Gastrocnemius medialis (tissue), 4 donors: ENCODE measurements at regions not wholly inside any gene's neighbourhood (a gene's known extent, or its start where the extent isn't known, plus 50 kb on each side); places are given as distances from the start of the nearest gene placed in this dataset.

ENCODE experiments used
- ATAC-seq, 2 donors: fragments of 150-250 bp; one replicate each; pipeline ENCODE4 v1.9.1; 2016
- DNase-seq, 2 donors: peaks; one replicate each; pipeline ENCODE4 v3.0.0-alpha.2; 2019
- H3K27ac ChIP-seq, 4 donors: fragments of 200-600 bp; sonication (generic); 1 replicate in 1 of 4; 2 replicates in 3 of 4; pipeline ENCODE4 v1.5.1; 2016 to 2018; ENCODE audit warnings: mild to moderate bottlenecking in 2 of 4, moderate library complexity in 1 of 4
- H3K27me3 ChIP-seq, 3 donors: fragments of 200-600 bp; sonication (generic) in 2 of 3; 1 replicate in 1 of 3; 2 replicates in 2 of 3; pipeline versions ENCODE4 v1.5.1 to v1.6.0; 2016 to 2019; ENCODE audit warnings: mild to moderate bottlenecking in 1 of 3, moderate library complexity in 1 of 3
- H3K36me3 ChIP-seq, 2 donors: fragments of 200-600 bp; sonication (generic) in 1 of 2; one replicate each; pipeline ENCODE4 v1.5.1; 2017 to 2018
- H3K4me1 ChIP-seq, 2 donors: fragments of 200-600 bp; sonication (generic) in 1 of 2; one replicate each; pipeline ENCODE4 v1.5.1; 2016 to 2017; ENCODE audit warnings: mild to moderate bottlenecking in 2 of 2
- H3K4me3 ChIP-seq, 4 donors: fragments of 200-600 bp; sonication (generic) in 3 of 4; 1 replicate in 1 of 4; 2 replicates in 3 of 4; pipeline ENCODE4 v1.5.1; 2016 to 2019; ENCODE audit warnings: mild to moderate bottlenecking in 2 of 4
- H3K9me3 ChIP-seq, 3 donors: fragments of 200-600 bp; sonication (generic) in 2 of 3; 1 replicate in 1 of 3; 2 replicates in 2 of 3; pipeline ENCODE4 v1.5.1; 2016 to 2019
- POLR2A ChIP-seq, 2 donors: fragments of 450-650 bp; IDR thresholded peaks; one replicate each; pipeline ENCODE4 v1.6.1; 2017; ENCODE audit warnings: antibody characterized with exemption in 2 of 2, mild to moderate bottlenecking in 2 of 2, moderate library complexity in 2 of 2
- in situ Hi-C, 4 donors: fragments of 200-750 bp; cut with MboI; loops; one replicate each; pipeline versions ENCODE4 v1.15.0 to v1.8.0; 2017; ENCODE audit warnings: low sequenced_read_pairs in 4 of 4
- intact Hi-C: fragments of 100-400 bp; cut with DNase I; formaldehyde crosslinking; loops from one replicate; pipeline ENCODE4 v1.15.1; 2023; ENCODE audit warnings: low total_unique reads
- TF ChIP-seq, protein P1 (sequence below), 5 experiments: fragments of 450-650 bp in 3 of 5; fragments of 200-600 bp in 2 of 5; sonication (generic) in 2 of 5; IDR thresholded peaks in 4 of 5; conservative IDR thresholded peaks in 1 of 5; 1 replicate in 4 of 5; 2 replicates in 1 of 5; pipeline ENCODE4 v1.5.1; 2016 to 2019; ENCODE audit warnings: antibody characterized with exemption in 5 of 5, mild to moderate bottlenecking in 3 of 5, moderate library complexity in 3 of 5

DNA sequence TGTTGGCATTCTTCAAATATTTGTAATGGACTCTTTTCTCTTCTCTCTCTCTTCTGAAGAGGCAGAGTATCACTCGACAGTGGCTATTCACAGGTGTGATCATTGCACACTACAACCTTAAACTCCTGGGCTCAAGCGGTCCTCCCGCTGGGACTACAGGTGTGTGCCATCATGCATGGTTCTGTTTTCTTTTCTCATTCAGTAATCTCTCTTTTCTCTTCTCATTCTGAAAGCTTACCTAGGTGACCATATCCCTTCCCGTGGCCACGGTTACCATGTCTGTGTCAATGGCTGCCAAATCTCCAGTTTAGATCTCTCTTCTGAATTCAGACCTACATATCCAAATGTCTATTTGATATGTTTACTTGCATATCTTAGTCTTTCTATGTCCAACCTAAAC is 96.3 kb downstream of the SOX2 start:
- intact Hi-C loops (no loop called here), in situ Hi-C loops (no loop called here)
- no peak for ATAC-seq
- no peak for DNase-seq
- no peaks in the 10 kb centered on the region for H3K9me3 ChIP-seq
- no peak overlapping the region for H3K27ac ChIP-seq
- no peak for TF ChIP-seq POLR2A (IDR thresholded peaks at IDR 0.05)
- TF ChIP-seq, protein P1, sequence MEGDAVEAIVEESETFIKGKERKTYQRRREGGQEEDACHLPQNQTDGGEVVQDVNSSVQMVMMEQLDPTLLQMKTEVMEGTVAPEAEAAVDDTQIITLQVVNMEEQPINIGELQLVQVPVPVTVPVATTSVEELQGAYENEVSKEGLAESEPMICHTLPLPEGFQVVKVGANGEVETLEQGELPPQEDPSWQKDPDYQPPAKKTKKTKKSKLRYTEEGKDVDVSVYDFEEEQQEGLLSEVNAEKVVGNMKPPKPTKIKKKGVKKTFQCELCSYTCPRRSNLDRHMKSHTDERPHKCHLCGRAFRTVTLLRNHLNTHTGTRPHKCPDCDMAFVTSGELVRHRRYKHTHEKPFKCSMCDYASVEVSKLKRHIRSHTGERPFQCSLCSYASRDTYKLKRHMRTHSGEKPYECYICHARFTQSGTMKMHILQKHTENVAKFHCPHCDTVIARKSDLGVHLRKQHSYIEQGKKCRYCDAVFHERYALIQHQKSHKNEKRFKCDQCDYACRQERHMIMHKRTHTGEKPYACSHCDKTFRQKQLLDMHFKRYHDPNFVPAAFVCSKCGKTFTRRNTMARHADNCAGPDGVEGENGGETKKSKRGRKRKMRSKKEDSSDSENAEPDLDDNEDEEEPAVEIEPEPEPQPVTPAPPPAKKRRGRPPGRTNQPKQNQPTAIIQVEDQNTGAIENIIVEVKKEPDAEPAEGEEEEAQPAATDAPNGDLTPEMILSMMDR (IDR thresholded peaks at IDR 0.05 in 4 of 5, conservative IDR thresholded peaks at IDR 0.05 in 1 of 5), result no peak
- no peaks in the 10 kb centered on the region for H3K4me1 ChIP-seq
- H3K4me3 ChIP-seq, result no peak overlapping the region
- no peaks in the 10 kb centered on the region for H3K36me3 ChIP-seq
- no peaks in the 10 kb centered on the region for H3K27me3 ChIP-seq

DNA sequence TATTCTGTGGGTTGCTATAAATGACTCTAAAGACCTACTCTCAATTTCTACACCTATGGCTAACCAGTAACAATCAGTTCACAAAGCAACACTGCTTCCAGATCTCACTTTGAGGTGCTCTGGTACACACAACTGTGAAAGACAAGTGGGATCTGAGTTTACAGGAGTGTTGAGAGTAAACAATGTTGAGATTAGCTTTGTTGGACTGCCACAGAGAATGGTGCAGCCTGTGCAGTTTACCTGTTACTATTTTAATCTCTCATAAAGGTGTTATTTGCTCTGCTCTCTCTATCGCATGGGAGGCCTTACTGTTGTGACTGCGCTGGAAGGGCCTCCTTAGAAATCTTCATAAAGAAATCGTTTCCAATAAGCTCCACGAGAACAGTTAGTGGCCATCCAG is 112.0 kb downstream of the SOX2 start:
- intact Hi-C loops, result no loop called here
- Histone ChIP-seq H3K4me3 (no peak overlapping the region), H3K4me1 (no peaks in the 10 kb centered on the region), H3K27ac (no peak overlapping the region), H3K36me3 (no peaks in the 10 kb centered on the region), H3K9me3 (no peaks in the 10 kb centered on the region), H3K27me3 (no peaks in the 10 kb centered on the region)
- TF ChIP-seq, protein P1 (IDR thresholded peaks at IDR 0.05 in 4 of 5, conservative IDR thresholded peaks at IDR 0.05 in 1 of 5), result no peak
- TF ChIP-seq POLR2A (IDR thresholded peaks at IDR 0.05), result no peak
- in situ Hi-C loops, result no loop called here
- ATAC-seq, result no peak
- DNase-seq, result no peak

DNA sequence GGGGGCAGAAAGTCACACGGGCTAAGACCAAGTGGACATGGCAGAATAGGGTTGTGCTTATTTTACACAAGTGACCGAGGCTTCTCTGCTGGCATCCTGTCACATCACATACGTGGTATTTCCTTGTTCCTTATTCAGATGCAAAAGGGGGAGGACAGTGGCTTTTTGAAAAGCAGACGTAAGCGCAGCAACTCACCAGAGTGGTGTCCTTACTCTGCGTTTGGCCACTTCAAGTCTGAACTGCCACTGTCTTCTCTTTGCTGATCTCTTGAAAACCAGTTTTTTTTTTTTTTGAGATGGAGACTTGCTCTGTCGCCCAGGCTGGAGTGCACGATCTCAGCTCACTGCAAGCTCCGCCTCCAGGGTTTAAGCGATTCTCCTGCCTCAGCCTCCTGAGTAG is 113.2 kb downstream of the SOX2 start:
- Histone ChIP-seq H3K36me3 (no peaks in the 10 kb centered on the region), H3K9me3 (no peaks in the 10 kb centered on the region), H3K4me3 (no peak overlapping the region), H3K27me3 (no peaks in the 10 kb centered on the region), H3K4me1 (no peaks in the 10 kb centered on the region), H3K27ac (no peak overlapping the region)
- no peak for ATAC-seq
- no peak for TF ChIP-seq POLR2A (IDR thresholded peaks at IDR 0.05)
- TF ChIP-seq, protein P1 (IDR thresholded peaks at IDR 0.05 in 4 of 5, conservative IDR thresholded peaks at IDR 0.05 in 1 of 5), result no peak
- intact Hi-C loops (no loop called here), in situ Hi-C loops (no loop called here)
- DNase-seq, result no peak

DNA sequence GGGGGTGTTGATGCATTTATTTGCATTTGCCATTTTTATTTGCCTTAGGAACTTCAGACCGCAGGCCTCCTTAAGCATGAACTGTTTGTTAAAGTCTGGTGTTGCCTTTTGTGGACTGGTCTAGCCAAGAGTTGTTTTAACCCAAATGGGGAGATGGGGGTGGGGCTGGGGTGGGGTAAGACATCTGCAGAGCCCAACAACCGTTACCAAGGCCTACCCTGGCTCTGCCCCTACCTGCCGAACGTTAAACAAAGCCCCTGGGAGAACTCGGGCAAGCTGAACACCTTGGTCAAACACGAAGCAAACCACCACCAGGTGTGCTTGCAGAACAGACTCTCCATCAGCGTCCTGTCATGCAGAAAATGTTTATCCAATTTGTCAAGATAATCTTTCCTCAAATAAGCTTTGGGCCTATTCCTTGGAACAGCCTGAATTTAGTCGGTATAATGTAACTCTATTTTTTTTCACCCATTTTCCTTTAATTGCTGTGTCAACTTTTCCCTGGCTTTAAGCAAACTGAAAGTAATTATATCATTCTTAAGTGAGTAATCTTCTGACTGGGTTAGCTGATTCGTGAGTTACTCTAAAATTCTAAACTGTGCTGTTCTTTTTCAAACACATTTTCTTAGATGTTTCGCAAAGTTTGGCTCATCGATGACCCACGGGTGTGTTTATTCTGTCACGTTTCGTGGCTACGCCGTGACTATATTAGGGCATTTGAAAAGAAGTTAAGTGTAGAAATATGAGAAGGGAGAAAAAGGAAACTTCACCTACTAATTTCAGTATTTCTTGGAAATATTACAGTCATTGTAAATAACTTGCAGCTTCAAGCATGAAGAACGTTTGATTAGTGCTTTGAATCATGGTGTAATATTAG is 127.6 kb downstream of the SOX2 start:
- TF ChIP-seq, protein P1 (IDR thresholded peaks at IDR 0.05 in 4 of 5, conservative IDR thresholded peaks at IDR 0.05 in 1 of 5), result no peak
- no peak for TF ChIP-seq POLR2A (IDR thresholded peaks at IDR 0.05)
- no peak for DNase-seq
- Histone ChIP-seq H3K4me3 (no peak overlapping the region), H3K27ac (no peak overlapping the region), H3K27me3 (no peaks in the 10 kb centered on the region), H3K4me1 (no peaks in the 10 kb centered on the region), H3K9me3 (no peaks in the 10 kb centered on the region), H3K36me3 (no peaks in the 10 kb centered on the region)
- in situ Hi-C loops, result no loop called here
- intact Hi-C loops, result no loop called here
- ATAC-seq, result no peak
